ENCODE measurements at regions not wholly inside any gene's neighbourhood (a gene's known extent, or its start where the extent isn't known, plus 50 kb on each side); places are given as distances from the start of the nearest gene placed in this dataset.

GRCh38 chr14:71695611-71696350 is 236.4 kb upstream of the RGS6 start:
- no peak for DNase-seq

GRCh38 chr14:71698027-71698426 is 234.2 kb upstream of the RGS6 start:
- no peak for DNase-seq

- DNase-seq: no peak
Observed at GRCh38 chr14:71698673-71699072, 233.6 kb upstream of the RGS6 start.

- DNase-seq: no peak
Observed at GRCh38 chr14:71701990-71702389, 230.2 kb upstream of the RGS6 start.

GRCh38 chr14:71702786-71703185 is 229.4 kb upstream of the RGS6 start:
- DNase-seq: no peak

- no peak for DNase-seq
Observed at GRCh38 chr14:71703477-71703876, 228.8 kb upstream of the RGS6 start.

- no peak for DNase-seq
Observed at GRCh38 chr14:71704210-71704609, 228.0 kb upstream of the RGS6 start.

- DNase-seq: no peak
Observed at GRCh38 chr14:71705460-71705859, 226.8 kb upstream of the RGS6 start.

- DNase-seq: no peak
Observed at GRCh38 chr14:71709076-71709475, 223.2 kb upstream of the RGS6 start.

- DNase-seq: no peak
Observed at GRCh38 chr14:71709987-71710386, 222.2 kb upstream of the RGS6 start.

- no peak for DNase-seq
Observed at GRCh38 chr14:71711125-71711524, 221.1 kb upstream of the RGS6 start.

GRCh38 chr14:71711619-71712018 is 220.6 kb upstream of the RGS6 start:
- no peak for DNase-seq

GRCh38 chr14:71712478-71712877 is 219.8 kb upstream of the RGS6 start:
- DNase-seq: no peak

GRCh38 chr14:71713016-71713415 is 219.2 kb upstream of the RGS6 start:
- no peak for DNase-seq

GRCh38 chr14:71713451-71713850 is 218.8 kb upstream of the RGS6 start:
- no peak for DNase-seq

GRCh38 chr14:71714225-71714624 is 218.0 kb upstream of the RGS6 start:
- no peak for DNase-seq

- DNase-seq: no peak
Observed at GRCh38 chr14:71716041-71716772, 216.0 kb upstream of the RGS6 start.

- DNase-seq: no peak
Observed at GRCh38 chr14:71720978-71721624, 211.1 kb upstream of the RGS6 start.

- DNase-seq: no peak
Observed at GRCh38 chr14:71721791-71722190, 210.4 kb upstream of the RGS6 start.

- DNase-seq: no peak
Observed at GRCh38 chr14:71722885-71723284, 209.3 kb upstream of the RGS6 start.

- DNase-seq: no peak
Observed at GRCh38 chr14:71725922-71726579, 206.2 kb upstream of the RGS6 start.

- no peak for DNase-seq
Observed at GRCh38 chr14:71726580-71727021, 205.6 kb upstream of the RGS6 start.

- no peak for DNase-seq
Observed at GRCh38 chr14:71728386-71728785, 203.8 kb upstream of the RGS6 start.
